DOHH2 (cell line): ENCODE measurements at regions not wholly inside any gene's neighbourhood (a gene's known extent, or its start where the extent isn't known, plus 50 kb on each side); places are given as distances from the start of the nearest gene placed in this dataset.

ENCODE experiments used
- H3F3A ChIP-seq: fragments of 200-600 bp; sonication (generic), shearing (Covaris generic); 2 replicates; pipeline ENCODE4 v1.6.0; 2016; ENCODE audit warnings: antibody characterized with exemption, mild to moderate bottlenecking; ENCODE audit not compliant: control insufficient read depth, insufficient read depth
- H3K27ac ChIP-seq: fragments of 200-600 bp; sonication (generic); 2 replicates; pipeline ENCODE4 v1.5.1; 2014; ENCODE audit warnings: low read depth, mild to moderate bottlenecking, low read length, moderate library complexity
- H3K27me3 ChIP-seq: fragments of 200-600 bp; sonication (generic); 2 replicates; pipeline ENCODE4 v1.6.1; 2014; ENCODE audit warnings: mild to moderate bottlenecking, low read length, mixed read lengths; ENCODE audit not compliant: control insufficient read depth
- H3K36me3 ChIP-seq: fragments of 200-600 bp; sonication (generic); 2 replicates; pipeline ENCODE4 v1.6.1; 2014; ENCODE audit warnings: mild to moderate bottlenecking, low read length, moderate library complexity, mixed read lengths; ENCODE audit not compliant: control insufficient read depth
- H3K4me1 ChIP-seq: fragments of 200-600 bp; sonication (generic); 2 replicates; pipeline ENCODE4 v1.6.1; 2014; ENCODE audit warnings: mild to moderate bottlenecking, low read length, mixed read lengths; ENCODE audit not compliant: control insufficient read depth
- H3K4me2 ChIP-seq: fragments of 200-600 bp; sonication (generic); 2 replicates; pipeline ENCODE4 v1.6.0; 2014; ENCODE audit warnings: mild to moderate bottlenecking, low read length, moderate library complexity
- H3K4me3 ChIP-seq: fragments of 200-600 bp; sonication (generic); 2 replicates; pipeline ENCODE4 v1.5.1; 2014; ENCODE audit warnings: mild to moderate bottlenecking, low read length, mixed read lengths
- H3K79me2 ChIP-seq: fragments of 200-600 bp; sonication (generic); 2 replicates; pipeline ENCODE4 v1.6.1; 2014; ENCODE audit warnings: mild to moderate bottlenecking, low read length, mixed read lengths; ENCODE audit not compliant: control insufficient read depth
- H3K9me2 ChIP-seq: fragments of 200-600 bp; sonication (generic); replicated peaks from 2 replicates; pipeline ENCODE4 v1.6.1; 2014; ENCODE audit warnings: mild to moderate bottlenecking, low read length, mixed read lengths; ENCODE audit not compliant: control insufficient read depth
- H3K9me3 ChIP-seq: fragments of 200-600 bp; sonication (generic); 2 replicates; pipeline ENCODE4 v1.6.1; 2014; ENCODE audit warnings: antibody characterized with exemption, low read length, mixed read lengths; ENCODE audit not compliant: control insufficient read depth, insufficient read depth
- H4K20me1 ChIP-seq: fragments of 200-600 bp; sonication (generic); 2 replicates; pipeline ENCODE4 v1.6.0; 2014; ENCODE audit warnings: low read depth, mild to moderate bottlenecking, antibody characterized with exemption, low read length, moderate library complexity; ENCODE audit not compliant: control insufficient read depth, insufficient read depth
- EZH2phosphoT487 ChIP-seq: fragments of 200-600 bp; sonication (generic); IDR thresholded peaks from 2 replicates; pipeline ENCODE4 v1.6.1; 2017; ENCODE audit warnings: borderline replicate concordance, mild to moderate bottlenecking, antibody characterized with exemption, low read length, moderate library complexity, mixed read lengths
- TF ChIP-seq, protein P1 (sequence below): fragments of 200-600 bp; sonication (generic); IDR thresholded peaks from one replicate; pipeline ENCODE4 v1.5.1; 2014; ENCODE audit warnings: antibody characterized with exemption, mild to moderate bottlenecking, low read depth, low read length; ENCODE audit not compliant: poor library complexity, severe bottlenecking

DNA sequence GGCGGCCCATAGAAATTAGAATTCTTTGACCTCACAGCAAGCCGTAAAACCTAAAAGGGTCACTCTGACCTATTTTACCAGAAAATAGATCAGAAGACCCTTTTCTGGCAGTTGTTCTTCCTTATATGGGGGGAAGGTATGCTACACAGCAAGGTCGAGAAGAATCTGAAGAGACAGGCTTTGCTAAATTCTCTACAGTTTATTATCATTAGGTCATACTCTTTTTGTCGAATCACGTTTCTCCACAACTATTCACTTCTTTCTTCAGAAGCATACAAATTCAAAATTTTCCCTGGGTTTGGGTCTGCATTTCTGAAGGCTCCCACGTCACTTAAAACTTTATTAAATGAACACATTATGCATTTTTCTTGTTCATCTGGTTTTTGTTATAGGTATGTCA, 229.5 kb upstream of the GRM7 start:
- no peaks in the 10 kb centered on the region for H3K9me2 ChIP-seq
- H3K27me3 ChIP-seq = no peaks in the 10 kb centered on the region
- no peaks in the 10 kb centered on the region for H3K4me1 ChIP-seq
- H3F3A ChIP-seq = no peaks in the 10 kb centered on the region
- H4K20me1 ChIP-seq = no peaks in the 10 kb centered on the region
- H3K79me2 ChIP-seq = no peaks in the 10 kb centered on the region
- no peaks in the 10 kb centered on the region for H3K36me3 ChIP-seq
- TF ChIP-seq, protein P1, sequence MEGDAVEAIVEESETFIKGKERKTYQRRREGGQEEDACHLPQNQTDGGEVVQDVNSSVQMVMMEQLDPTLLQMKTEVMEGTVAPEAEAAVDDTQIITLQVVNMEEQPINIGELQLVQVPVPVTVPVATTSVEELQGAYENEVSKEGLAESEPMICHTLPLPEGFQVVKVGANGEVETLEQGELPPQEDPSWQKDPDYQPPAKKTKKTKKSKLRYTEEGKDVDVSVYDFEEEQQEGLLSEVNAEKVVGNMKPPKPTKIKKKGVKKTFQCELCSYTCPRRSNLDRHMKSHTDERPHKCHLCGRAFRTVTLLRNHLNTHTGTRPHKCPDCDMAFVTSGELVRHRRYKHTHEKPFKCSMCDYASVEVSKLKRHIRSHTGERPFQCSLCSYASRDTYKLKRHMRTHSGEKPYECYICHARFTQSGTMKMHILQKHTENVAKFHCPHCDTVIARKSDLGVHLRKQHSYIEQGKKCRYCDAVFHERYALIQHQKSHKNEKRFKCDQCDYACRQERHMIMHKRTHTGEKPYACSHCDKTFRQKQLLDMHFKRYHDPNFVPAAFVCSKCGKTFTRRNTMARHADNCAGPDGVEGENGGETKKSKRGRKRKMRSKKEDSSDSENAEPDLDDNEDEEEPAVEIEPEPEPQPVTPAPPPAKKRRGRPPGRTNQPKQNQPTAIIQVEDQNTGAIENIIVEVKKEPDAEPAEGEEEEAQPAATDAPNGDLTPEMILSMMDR = no peak
- TF ChIP-seq EZH2phosphoT487 = no peak
- H3K4me2 ChIP-seq = no peak overlapping the region
- H3K4me3 ChIP-seq = no peak overlapping the region
- no peak overlapping the region for H3K27ac ChIP-seq
- H3K9me3 ChIP-seq = no peaks in the 10 kb centered on the region

DNA sequence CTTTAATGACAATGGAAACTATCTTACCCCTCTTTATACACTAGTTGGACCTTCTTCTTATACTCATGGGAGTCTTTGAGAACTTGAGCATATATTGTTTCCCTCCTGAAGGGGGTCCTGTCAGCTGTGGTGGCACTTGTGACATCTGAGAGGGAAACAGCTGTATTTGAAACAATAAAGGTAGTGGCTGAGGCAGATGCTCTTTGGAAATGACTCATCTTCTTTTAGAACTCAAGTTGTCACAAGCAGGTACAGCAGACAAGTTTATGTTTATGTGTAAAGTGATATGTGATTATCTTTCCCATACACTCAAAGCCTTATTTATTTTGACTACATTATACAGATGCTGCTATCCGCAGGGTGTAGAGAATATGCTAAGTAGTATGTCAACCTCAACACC, 220.0 kb upstream of the GRM7 start:
- no peak for TF ChIP-seq EZH2phosphoT487
- TF ChIP-seq, protein P1 = no peak

DNA sequence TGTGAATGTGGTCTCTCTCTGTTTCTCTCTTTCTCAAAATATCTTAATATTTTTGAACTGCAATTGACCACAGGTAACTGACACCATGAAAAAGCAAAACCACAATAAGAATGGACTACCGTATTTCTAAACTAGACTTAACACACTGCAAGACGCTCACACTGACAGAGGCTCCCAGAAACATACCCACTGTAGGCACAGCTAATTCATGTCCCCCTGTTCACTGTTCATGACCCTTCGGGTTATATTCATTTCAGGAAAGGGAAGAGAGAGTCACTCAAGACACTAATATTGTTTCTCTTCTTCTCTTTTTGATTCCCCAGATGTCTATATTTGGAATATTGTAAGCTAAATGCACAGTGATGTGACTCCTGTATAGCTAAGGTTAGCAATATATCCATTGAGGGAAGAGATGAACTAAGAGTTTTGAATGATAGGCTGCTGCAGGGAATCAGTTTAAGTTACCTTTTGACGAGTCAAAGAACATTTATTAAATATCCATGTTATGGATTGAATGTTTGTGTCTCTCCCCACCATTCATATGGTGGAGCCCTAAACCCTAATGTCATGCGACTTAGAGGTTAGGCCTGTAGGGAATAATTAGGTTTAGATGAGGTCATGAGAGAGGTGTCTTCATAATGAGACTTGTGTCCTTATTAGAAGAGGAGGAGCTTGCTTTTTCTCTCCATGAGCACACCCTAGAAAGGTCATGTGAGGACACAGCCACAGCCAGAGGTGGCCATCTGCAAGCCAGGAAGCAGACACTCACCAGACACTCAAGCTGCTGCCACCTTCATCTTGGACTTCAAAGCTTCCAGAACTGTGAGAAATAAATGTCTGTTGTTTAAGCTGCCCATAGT, 216.6 kb upstream of the GRM7 start:
- Histone ChIP-seq H3K79me2 (no peaks in the 10 kb centered on the region), H3K36me3 (no peaks in the 10 kb centered on the region), H3K9me2 (no peaks in the 10 kb centered on the region), H3K4me2 (no peak overlapping the region), H3K27ac (no peak overlapping the region), H4K20me1 (no peaks in the 10 kb centered on the region), H3K4me1 (no peaks in the 10 kb centered on the region), H3K4me3 (no peak overlapping the region), H3F3A (no peaks in the 10 kb centered on the region), H3K27me3 (no peaks in the 10 kb centered on the region), H3K9me3 (no peaks in the 10 kb centered on the region)
- TF ChIP-seq, protein P1 = no peak
- no peak for TF ChIP-seq EZH2phosphoT487

More for the DNA sequence above, 220.0 kb upstream of the GRM7 start:
- no peaks in the 10 kb centered on the region for H3K4me1 ChIP-seq
- no peaks in the 10 kb centered on the region for H3F3A ChIP-seq
- no peaks in the 10 kb centered on the region for H3K79me2 ChIP-seq
- no peaks in the 10 kb centered on the region for H3K36me3 ChIP-seq
- H3K9me2 ChIP-seq = no peaks in the 10 kb centered on the region
- H3K4me3 ChIP-seq = no peak overlapping the region
- no peaks in the 10 kb centered on the region for H3K27me3 ChIP-seq
- no peaks in the 10 kb centered on the region for H4K20me1 ChIP-seq
- H3K27ac ChIP-seq = no peak overlapping the region
- no peak overlapping the region for H3K4me2 ChIP-seq
- H3K9me3 ChIP-seq = no peaks in the 10 kb centered on the region
